Breast epithelium (tissue), 3 donors: ENCODE measurements at regions not wholly inside any gene's neighbourhood (a gene's known extent, or its start where the extent isn't known, plus 50 kb on each side); places are given as distances from the start of the nearest gene placed in this dataset.

Source experiments
- CTCF ChIP-seq, 3 donors: fragments of 450-650 bp; IDR thresholded peaks; one replicate each; pipeline ENCODE4 v1.5.1; 2016 to 2017; ENCODE audit warnings: antibody characterized with exemption in 3 of 3, mild to moderate bottlenecking in 3 of 3, moderate library complexity in 3 of 3
- POLR2A ChIP-seq: fragments of 450-650 bp; IDR thresholded peaks from one replicate; pipeline ENCODE4 v1.6.1; 2016; ENCODE audit warnings: antibody characterized with exemption, mild to moderate bottlenecking, moderate library complexity

DNA sequence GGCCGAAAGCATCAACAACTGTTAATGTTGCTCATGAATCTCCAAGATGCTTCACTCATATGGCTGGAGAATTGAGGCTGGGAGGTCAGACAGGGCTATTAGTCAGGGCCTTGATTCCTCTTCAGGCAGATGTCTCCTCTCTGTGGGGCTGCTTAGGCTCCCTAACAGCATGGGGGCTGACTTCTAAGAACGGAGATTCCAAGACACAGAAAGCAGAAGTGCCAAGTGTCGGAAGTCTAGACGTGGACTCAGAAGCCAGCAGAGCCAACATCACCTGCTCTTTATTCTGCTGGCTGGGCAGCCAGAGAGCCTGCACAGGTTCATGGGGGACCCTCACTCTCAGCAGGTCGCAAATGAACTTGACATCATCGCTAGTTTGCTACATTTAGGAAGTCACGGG lies 279.8 kb downstream of the CDH26 start:
- no peak for TF ChIP-seq CTCF (IDR thresholded peaks at IDR 0.05)
- no peak for TF ChIP-seq POLR2A
